K562 (cell line): ENCODE measurements at regions not wholly inside any gene's neighbourhood (a gene's known extent, or its start where the extent isn't known, plus 50 kb on each side); places are given as distances from the start of the nearest gene placed in this dataset.

Source experiments
- ADNP ChIP-seq: fragments of 200-800 bp; sonication (Bioruptor generic); IDR thresholded peaks from 2 replicates; pipeline ENCODE4 v1.6.1; 2016; ENCODE audit warnings: missing genetic modification characterization, missing compliant biosample characterization
- MGA ChIP-seq: fragments of 450-650 bp; IDR thresholded peaks from 2 replicates; pipeline ENCODE4 v1.6.1; 2016; ENCODE audit warnings: mild to moderate bottlenecking, moderate library complexity
- NFE2L1 ChIP-seq: fragments of 450-650 bp; IDR thresholded peaks from 2 replicates; pipeline ENCODE4 v1.6.1; 2016; ENCODE audit warnings: missing genetic modification characterization, low read depth, mild to moderate bottlenecking, missing compliant biosample characterization, moderate library complexity, borderline replicate concordance
- POLR3A ChIP-seq: IDR thresholded peaks from 2 replicates; pipeline ENCODE4 v1.6.1; 2011; ENCODE audit warnings: borderline replicate concordance, mild to moderate bottlenecking, moderate library complexity; ENCODE audit not compliant: insufficient read length, insufficient read depth; ENCODE audit errors: extremely low read depth
- SMARCA4 ChIP-seq: fragments of 450-650 bp; IDR thresholded peaks from 2 replicates; pipeline ENCODE4 v1.6.1; 2016
- ZNF224 ChIP-seq: sonication (generic); formaldehyde crosslinking; IDR thresholded peaks from 2 replicates; pipeline ENCODE4 v1.8.0; 2022; ENCODE audit warnings: mild to moderate bottlenecking, missing genetic modification reagents
- TF ChIP-seq, protein P1 (sequence below): sonication (generic); formaldehyde crosslinking; IDR thresholded peaks from 2 replicates; pipeline ENCODE4 v1.8.1; 2023; ENCODE audit warnings: mild to moderate bottlenecking, missing genetic modification reagents, moderate library complexity
- TF ChIP-seq, protein P2 (sequence below): IDR thresholded peaks from 2 replicates; pipeline ENCODE4 v1.6.1; 2014; ENCODE audit warnings: antibody characterized with exemption

- TF ChIP-seq MGA (no peak), ZNF224 (CRISPR knock-in tag) (no peak), POLR3A (no peak), NFE2L1 (tag) (no peak), ADNP (tag) (no peak), SMARCA4 (no peak)
- TF ChIP-seq, protein P1, sequence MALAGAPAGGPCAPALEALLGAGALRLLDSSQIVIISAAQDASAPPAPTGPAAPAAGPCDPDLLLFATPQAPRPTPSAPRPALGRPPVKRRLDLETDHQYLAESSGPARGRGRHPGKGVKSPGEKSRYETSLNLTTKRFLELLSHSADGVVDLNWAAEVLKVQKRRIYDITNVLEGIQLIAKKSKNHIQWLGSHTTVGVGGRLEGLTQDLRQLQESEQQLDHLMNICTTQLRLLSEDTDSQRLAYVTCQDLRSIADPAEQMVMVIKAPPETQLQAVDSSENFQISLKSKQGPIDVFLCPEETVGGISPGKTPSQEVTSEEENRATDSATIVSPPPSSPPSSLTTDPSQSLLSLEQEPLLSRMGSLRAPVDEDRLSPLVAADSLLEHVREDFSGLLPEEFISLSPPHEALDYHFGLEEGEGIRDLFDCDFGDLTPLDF = no peak
- TF ChIP-seq, protein P2, sequence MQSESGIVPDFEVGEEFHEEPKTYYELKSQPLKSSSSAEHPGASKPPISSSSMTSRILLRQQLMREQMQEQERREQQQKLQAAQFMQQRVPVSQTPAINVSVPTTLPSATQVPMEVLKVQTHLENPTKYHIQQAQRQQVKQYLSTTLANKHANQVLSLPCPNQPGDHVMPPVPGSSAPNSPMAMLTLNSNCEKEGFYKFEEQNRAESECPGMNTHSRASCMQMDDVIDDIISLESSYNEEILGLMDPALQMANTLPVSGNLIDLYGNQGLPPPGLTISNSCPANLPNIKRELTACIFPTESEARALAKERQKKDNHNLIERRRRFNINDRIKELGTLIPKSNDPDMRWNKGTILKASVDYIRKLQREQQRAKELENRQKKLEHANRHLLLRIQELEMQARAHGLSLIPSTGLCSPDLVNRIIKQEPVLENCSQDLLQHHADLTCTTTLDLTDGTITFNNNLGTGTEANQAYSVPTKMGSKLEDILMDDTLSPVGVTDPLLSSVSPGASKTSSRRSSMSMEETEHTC = no peak
- TF ChIP-seq, all 486 proteins: peak for 0
These were observed 861.1 kb upstream of the ZWINT start (continued) for GRCh38 chr10:57222129-57222528.
